IMR-90 (cell line): ENCODE measurements at regions not wholly inside any gene's neighbourhood (a gene's known extent, or its start where the extent isn't known, plus 50 kb on each side); places are given as distances from the start of the nearest gene placed in this dataset.

Experiments
- ATAC-seq: fragments of 200-7000 bp; cut with Tn5 transposase; 2 replicates; pipeline ENCODE4 v1.9.1; 2020; ENCODE audit warnings: low read depth, mild to moderate bottlenecking, moderate library complexity
- BruUV-seq: library from RNA; stranded (reverse); fragments of 400-500 nt; replicated peaks from 2 replicates; lab custom pipeline; 2021; lab: Mats Ljungman, UMichigan
- CTCF ChIA-PET: fragments of 300-600 bp; formaldehyde crosslinking; extraction: SDS; loops from one replicate; lab custom pipeline; 2021; ENCODE audit warnings: antibody characterized with exemption; lab: Yijun Ruan, JAX
- POLR2A ChIA-PET: fragments of 300-600 bp; sonication (Branson Sonifier 250); formaldehyde crosslinking; loops from one replicate; lab custom pipeline; 2022; ENCODE audit warnings: antibody characterized with exemption; ENCODE audit not compliant: unreplicated experiment; lab: Charles Lee
- DNase-seq: peaks from one replicate; pipeline ENCODE4 v3.0.0; 2013
- H2AFZ ChIP-seq: replicated peaks from 2 replicates; pipeline ENCODE3; 2013; ENCODE audit warnings: low read length, mild to moderate bottlenecking; ENCODE audit not compliant: poor library complexity
- H2AK5ac ChIP-seq: 2 replicates; pipeline ENCODE4 v1.6.1; 2013; ENCODE audit warnings: low read depth, low read length, inconsistent platforms
- H2AK9ac ChIP-seq: replicated peaks from 2 replicates; pipeline ENCODE3; 2013; ENCODE audit warnings: mild to moderate bottlenecking, low read depth, low read length, moderate library complexity; ENCODE audit not compliant: poor library complexity
- H2BK120ac ChIP-seq: 2 replicates; pipeline ENCODE4 v1.6.1; 2013; ENCODE audit warnings: low read depth, low read length, inconsistent platforms
- H2BK15ac ChIP-seq: 3 replicates; pipeline ENCODE4 v1.6.1; 2013; ENCODE audit warnings: low read depth, low read length, inconsistent platforms
- H2BK20ac ChIP-seq: 2 replicates; pipeline ENCODE4 v1.6.1; 2013; ENCODE audit warnings: low read depth, mild to moderate bottlenecking, inconsistent platforms, low read length, moderate library complexity
- H2BK5ac ChIP-seq: 2 replicates; pipeline ENCODE4 v1.6.1; 2013; ENCODE audit warnings: mild to moderate bottlenecking, low read depth, low read length, inconsistent platforms; ENCODE audit not compliant: poor library complexity, severe bottlenecking
- H3K14ac ChIP-seq: replicated peaks from 2 replicates; pipeline ENCODE4 v1.6.1; 2013; ENCODE audit warnings: low read depth, low read length, inconsistent platforms
- H3K18ac ChIP-seq: 2 replicates; pipeline ENCODE4 v1.6.1; 2013; ENCODE audit warnings: low read depth, low read length, control low read depth
- H3K23ac ChIP-seq: 2 replicates; pipeline ENCODE4 v1.6.1; 2013; ENCODE audit warnings: low read depth, low read length, inconsistent platforms
- H3K27ac ChIP-seq: 2 replicates; pipeline ENCODE4 v1.5.1; 2013; ENCODE audit warnings: mild to moderate bottlenecking, control low read depth, low read length; ENCODE audit not compliant: insufficient read depth
- H3K27me3 ChIP-seq: 2 replicates; pipeline ENCODE4 v1.6.1; 2013; ENCODE audit warnings: low read length; ENCODE audit not compliant: control insufficient read depth, insufficient read depth
- H3K36me3 ChIP-seq: 2 replicates; pipeline ENCODE4 v1.6.1; 2013; ENCODE audit warnings: low read length, mixed read lengths; ENCODE audit not compliant: control insufficient read depth, insufficient read depth
- H3K4ac ChIP-seq: 2 replicates; pipeline ENCODE4 v1.6.1; 2013; ENCODE audit warnings: low read depth, low read length, inconsistent platforms
- H3K4me1 ChIP-seq: 2 replicates; pipeline ENCODE4 v1.6.1; 2013; ENCODE audit warnings: low read length, mixed read lengths; ENCODE audit not compliant: control insufficient read depth, insufficient read depth
- H3K4me2 ChIP-seq: 2 replicates; pipeline ENCODE4 v1.6.1; 2013; ENCODE audit warnings: low read depth, mild to moderate bottlenecking, control low read depth, low read length, moderate library complexity
- H3K4me3 ChIP-seq: 2 replicates; pipeline ENCODE4 v1.5.1; 2013; ENCODE audit warnings: low read depth, mild to moderate bottlenecking, control low read depth, low read length, moderate library complexity; ENCODE audit not compliant: insufficient read depth
- H3K56ac ChIP-seq: 2 replicates; pipeline ENCODE4 v1.6.1; 2013; ENCODE audit warnings: low read length, inconsistent platforms; ENCODE audit not compliant: insufficient read depth; ENCODE audit errors: extremely low read depth
- H3K79me1 ChIP-seq, 2 experiments: 2 replicates each; pipeline ENCODE4 v1.6.1; 2013; ENCODE audit warnings: low read length in 2 of 2, inconsistent platforms in 1 of 2, low read depth in 1 of 2
- H3K9ac ChIP-seq: 2 replicates; pipeline ENCODE4 v1.6.1; 2013; ENCODE audit warnings: low read depth, low read length, control low read depth
- H3K9me1 ChIP-seq: 2 replicates; pipeline ENCODE4 v1.6.1; 2013; ENCODE audit warnings: low read length, inconsistent platforms; ENCODE audit not compliant: insufficient read depth
- H3K9me3 ChIP-seq: 2 replicates; pipeline ENCODE4 v1.6.1; 2013; ENCODE audit warnings: low read length; ENCODE audit not compliant: control insufficient read depth, insufficient read depth
- H4K20me1 ChIP-seq: 2 replicates; pipeline ENCODE4 v1.6.1; 2013; ENCODE audit warnings: low read length, inconsistent platforms; ENCODE audit not compliant: insufficient read depth
- H4K5ac ChIP-seq: 2 replicates; pipeline ENCODE4 v1.6.1; 2013; ENCODE audit warnings: mild to moderate bottlenecking, low read depth, low read length, control low read depth
- H4K8ac ChIP-seq, 2 experiments: 2 replicates each; pipeline ENCODE4 v1.6.1; 2013; ENCODE audit warnings: low read depth in 2 of 2, low read length in 2 of 2, control low read depth in 1 of 2, inconsistent platforms in 1 of 2
- H4K91ac ChIP-seq: 2 replicates; pipeline ENCODE4 v1.6.1; 2013; ENCODE audit warnings: low read depth, low read length, inconsistent platforms; ENCODE audit not compliant: insufficient read depth
- BHLHE40 ChIP-seq: fragments of 150-350 bp; IDR thresholded peaks from 2 replicates; pipeline ENCODE4 v1.6.1; 2016; ENCODE audit warnings: mild to moderate bottlenecking, low read depth, low read length
- FOS ChIP-seq: fragments of 150-350 bp; IDR thresholded peaks from 2 replicates; pipeline ENCODE4 v1.6.1; 2016; ENCODE audit warnings: low read depth, low read length
- SMC3 ChIP-seq: fragments of 150-350 bp; IDR thresholded peaks from 2 replicates; pipeline ENCODE4 v1.6.1; 2016; ENCODE audit warnings: low read depth, mild to moderate bottlenecking, antibody characterized with exemption, low read length, moderate library complexity
- WGBS, 2 experiments: methylation state at CpG; one replicate each; pipeline versions ENCODE4 v1.1.5 to v1.1.7; 2013; ENCODE audit warnings: missing lambda C conversion rate in 2 of 2; ENCODE audit not compliant: insufficient read length in 1 of 2; ENCODE audit errors: extremely low coverage in 2 of 2; 5-methylcytosine and 5-hydroxymethylcytosine counted together
- dilution Hi-C: fragments of 300-500 bp; cut with HindIII; formaldehyde crosslinking; loops from one replicate; pipeline ENCODE4 v1.14.3; 2018; ENCODE audit warnings: low sequenced_read_pairs; ENCODE audit not compliant: unreplicated experiment
- in situ Hi-C: fragments of 300-500 bp; cut with MboI; formaldehyde crosslinking; loops from 3 replicates; pipeline ENCODE4 v1.14.3; 2019; ENCODE audit warnings: low sequenced_read_pairs, inconsistent platforms, mixed read lengths
- intact Hi-C: fragments of 100-400 bp; cut with micrococcal nuclease; formaldehyde crosslinking; loops from 2 replicates; pipeline ENCODE4 v1.10.0; 2022

DNA sequence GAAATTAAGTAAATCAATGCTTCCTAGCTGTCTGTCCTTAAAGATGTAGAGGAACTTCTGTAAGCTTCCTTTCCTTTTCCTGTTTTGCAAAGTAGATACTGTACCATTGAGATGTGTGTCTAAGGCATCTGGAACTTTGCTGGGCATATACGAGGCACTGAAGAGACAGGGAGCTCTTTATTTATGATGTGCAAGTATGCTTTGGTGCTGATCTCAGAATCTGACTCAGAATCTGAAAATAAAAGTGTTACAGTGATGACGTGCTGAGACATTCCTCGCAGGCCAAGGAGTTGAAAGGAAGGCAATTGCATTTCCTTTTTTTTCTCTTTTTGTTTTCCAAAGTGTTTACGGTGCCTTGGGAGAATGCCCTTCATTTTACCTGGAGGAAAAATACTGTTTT lies 230.9 kb upstream of the RGPD4 start:
- DNase-seq: peak; percentile 84
- Histone ChIP-seq H4K5ac (peak overlapping the region; percentile 36; the same call in 1 of the 2 replicates), H3K36me3 (no peaks in the 10 kb centered on the region), H2BK15ac (no peak overlapping the region; the same call in 2 of the 3 replicates), H2AK9ac (no peak overlapping the region), H3K79me1 (no peaks in the 10 kb centered on the region), H3K9me1 (peaks cover 7% of the 10 kb centered on the region), H4K91ac (no peak overlapping the region), H3K18ac (peak overlapping the region; percentile 56; the same call in 1 of the 2 replicates), H2BK20ac (peak overlapping the region; percentile 52; the same call in 1 of the 2 replicates), H3K23ac (no peak overlapping the region), H3K27me3 (no peaks in the 10 kb centered on the region), H2BK5ac (peak overlapping the region; percentile 85), H2AFZ (no peak overlapping the region), H3K4ac (no peak overlapping the region; the same call in 1 of the 2 replicates), H2AK5ac (no peak overlapping the region), H3K9ac (no peak overlapping the region), H3K56ac (no peak overlapping the region), H3K4me3 (no peak overlapping the region), H3K14ac (0 out of 2 replicates have a peak overlapping the region, but pooled peaks have one; percentile 12), H4K8ac (peak overlapping the region; percentile 19 to 46; a peak in 2 of 4 replicates), H3K4me1 (peaks cover 15% of the 10 kb centered on the region), H3K9me3 (no peaks in the 10 kb centered on the region), H2BK120ac (no peak overlapping the region; the same call in 1 of the 2 replicates), H3K27ac (peak overlapping the region; percentile 56; the same call in 1 of the 2 replicates), H3K4me2 (peak overlapping the region; percentile 67; the same call in 1 of the 2 replicates), H4K20me1 (no peaks in the 10 kb centered on the region)
- intact Hi-C loops (no loop called here), in situ Hi-C loops (no loop called here), dilution Hi-C loops (no loop called here)
- WGBS, 2 experiments: 7% methylated on average over 2 of the region's 4 CpGs; no CpG with 5 or more reads in 1 of the 2 experiments
- TF ChIP-seq BHLHE40 (peak; percentile 9; the same call in 1 of the 2 replicates), FOS (0 out of 2 replicates have a peak, but pooled peaks have one; percentile 6), SMC3 (no peak)
- POLR2A ChIA-PET: no interaction called here
- CTCF ChIA-PET: no interaction called here
- peak; percentile 51 for ATAC-seq
- no TSS peak for BruUV-seq
